GM19452 (cell line): ENCODE measurements at regions not wholly inside any gene's neighbourhood (a gene's known extent, or its start where the extent isn't known, plus 50 kb on each side); places are given as distances from the start of the nearest gene placed in this dataset.

Source experiments
- ATAC-seq: cut with Tn5 transposase; IDR thresholded peaks from one replicate; pipeline ENCODE4 v1.9.1; 2021; ENCODE audit not compliant: unreplicated experiment

GRCh38 chr1:25082216-25082899, 149.9 kb downstream of the SYF2 start:
- ATAC-seq = no peak

DNA sequence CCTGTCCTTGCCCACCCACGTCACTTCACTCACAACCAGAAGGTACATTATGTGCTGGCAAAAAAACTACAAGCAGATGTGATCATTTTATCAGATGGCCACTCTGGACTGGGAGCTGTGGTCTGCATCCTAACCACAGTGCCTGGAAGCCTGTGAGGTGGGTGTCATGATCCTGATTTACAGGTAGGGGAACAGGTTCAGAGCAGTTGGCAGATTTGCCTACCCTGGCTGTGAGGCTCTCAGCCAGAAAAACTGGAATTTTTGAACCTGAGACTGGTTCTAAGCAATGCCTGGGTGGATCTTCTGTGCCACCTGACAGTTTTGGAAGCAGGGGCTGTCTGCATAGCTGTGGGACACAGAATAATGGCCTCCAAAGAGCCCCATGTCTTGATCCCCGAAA, 150.8 kb downstream of the SYF2 start:
- no peak for ATAC-seq

- no peak for ATAC-seq
These were observed 150.5 kb upstream of the RUNX3 start for GRCh38 chr1:25080294-25081209.

- no peak for ATAC-seq
These were observed 149.0 kb upstream of the RUNX3 start for GRCh38 chr1:25079048-25079447.

DNA sequence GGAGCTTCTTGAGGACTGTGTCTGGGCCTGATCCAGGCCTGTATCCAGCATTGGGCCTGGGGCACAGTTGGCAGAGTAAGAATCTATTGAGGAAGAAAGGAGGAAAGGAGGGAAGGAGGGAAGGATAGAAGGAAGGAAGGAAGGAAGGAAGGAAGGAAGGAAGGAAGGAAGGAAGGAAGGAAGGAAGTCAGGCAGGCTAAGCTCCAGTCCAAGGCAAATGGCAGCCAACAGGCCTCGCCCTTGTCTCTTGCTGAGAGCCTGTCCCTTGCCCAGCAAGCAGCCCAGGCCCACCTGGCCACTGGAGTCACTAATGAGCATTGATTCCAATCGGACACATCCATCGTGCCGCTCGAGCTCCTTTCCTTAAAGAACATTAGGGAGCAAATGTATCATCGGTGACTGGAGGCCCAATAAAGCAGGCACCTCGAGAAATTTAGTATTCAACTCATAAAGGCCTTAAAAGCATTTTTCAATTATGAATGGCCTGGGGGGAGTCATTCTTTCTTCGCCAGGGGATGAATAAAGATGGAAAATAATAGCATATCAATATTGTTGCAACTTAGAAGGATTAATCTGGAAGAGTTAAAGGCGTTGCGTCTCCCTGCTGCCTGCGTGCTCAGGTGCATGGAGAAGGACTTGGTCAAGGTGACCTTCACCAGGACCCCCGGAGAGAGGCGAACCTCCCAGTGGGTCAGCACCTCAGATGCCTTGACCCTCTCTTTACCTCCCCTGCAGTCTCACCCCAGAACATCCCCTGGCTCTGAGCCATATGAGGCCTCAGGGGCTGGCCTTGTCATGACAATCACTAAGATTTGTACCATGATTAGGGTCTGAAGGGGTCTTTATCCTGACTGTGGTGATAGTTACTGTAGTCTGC, 144.5 kb upstream of the RUNX3 start:
- no peak for ATAC-seq

GRCh38 chr1:25073640-25074270, 143.7 kb upstream of the RUNX3 start:
- no peak for ATAC-seq

DNA sequence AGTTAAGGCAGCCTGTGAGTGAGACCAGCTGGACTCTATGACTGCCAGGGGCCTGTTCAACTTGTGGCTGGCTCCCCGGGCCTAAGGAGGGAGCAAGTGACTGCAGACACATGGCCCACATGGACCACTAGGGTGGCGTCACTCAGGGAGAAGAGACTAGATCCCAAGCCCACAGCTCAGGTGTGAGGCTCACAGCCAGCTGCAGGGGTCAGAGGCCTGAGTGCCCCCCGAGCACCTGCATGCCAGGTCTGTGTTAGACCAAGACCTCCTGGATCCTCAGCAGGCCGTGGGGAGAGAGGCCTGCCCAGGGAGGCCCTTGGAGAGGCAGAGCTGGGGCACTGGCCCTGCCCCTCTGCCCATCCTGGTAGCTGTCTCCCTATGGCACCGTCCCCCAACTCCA, 142.4 kb upstream of the RUNX3 start:
- ATAC-seq = no peak

DNA sequence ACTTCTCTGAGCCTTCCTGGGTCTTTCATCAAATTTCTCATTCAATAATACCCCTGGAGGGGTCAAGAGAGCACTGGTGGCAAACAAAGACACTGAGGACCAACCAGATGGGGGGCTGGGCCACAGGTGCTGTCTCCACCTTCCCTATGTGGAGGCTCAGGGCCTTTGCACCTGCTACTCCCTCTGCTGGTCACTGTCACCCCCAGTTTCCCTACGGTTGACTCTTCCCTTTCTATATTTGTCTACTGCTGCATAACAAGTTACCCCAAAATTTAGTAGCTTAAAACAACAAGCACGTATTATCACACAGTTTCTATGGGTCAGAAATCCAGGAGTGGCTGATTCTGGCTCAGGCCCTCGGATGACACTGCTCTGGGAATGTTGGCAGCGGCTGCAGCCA, 138.8 kb upstream of the RUNX3 start:
- no peak for ATAC-seq

- ATAC-seq = no peak
These were observed 138.2 kb upstream of the RUNX3 start for GRCh38 chr1:25068316-25068715.

DNA sequence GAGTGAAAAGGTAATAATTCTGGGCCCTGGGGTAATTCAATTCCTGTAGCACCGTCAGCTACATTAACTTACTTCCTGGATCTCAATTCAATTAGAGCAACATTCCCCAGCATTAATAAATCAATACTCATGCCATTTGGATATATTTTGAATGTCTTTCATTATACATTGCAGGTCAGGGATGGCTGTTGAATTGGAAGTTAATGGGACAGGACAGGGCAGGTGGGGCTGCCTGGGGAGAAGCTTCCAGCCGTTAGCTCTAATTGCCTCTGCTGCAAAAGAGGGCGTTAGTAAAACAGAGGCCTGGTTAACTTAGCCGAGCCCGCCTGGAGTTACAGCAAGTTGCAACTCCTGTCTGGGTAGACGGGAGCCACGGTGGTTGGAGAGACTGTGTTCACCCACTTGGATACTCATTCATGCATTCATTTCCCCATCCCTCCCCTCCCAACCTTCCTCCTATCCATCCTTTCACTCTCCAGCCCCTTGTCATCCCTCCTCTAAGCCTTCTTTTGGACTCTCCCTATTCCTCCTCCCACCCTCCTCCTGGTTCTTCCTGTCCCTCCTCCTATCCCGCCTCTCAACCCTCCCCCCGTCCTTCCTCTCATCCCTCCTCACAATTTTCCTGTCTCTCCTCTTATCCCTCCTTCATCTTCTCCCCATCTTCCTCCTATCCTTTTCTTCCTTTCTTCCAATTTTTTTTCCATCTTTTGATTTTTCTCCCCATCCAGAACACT, 137.6 kb upstream of the RUNX3 start:
- no peak for ATAC-seq

DNA sequence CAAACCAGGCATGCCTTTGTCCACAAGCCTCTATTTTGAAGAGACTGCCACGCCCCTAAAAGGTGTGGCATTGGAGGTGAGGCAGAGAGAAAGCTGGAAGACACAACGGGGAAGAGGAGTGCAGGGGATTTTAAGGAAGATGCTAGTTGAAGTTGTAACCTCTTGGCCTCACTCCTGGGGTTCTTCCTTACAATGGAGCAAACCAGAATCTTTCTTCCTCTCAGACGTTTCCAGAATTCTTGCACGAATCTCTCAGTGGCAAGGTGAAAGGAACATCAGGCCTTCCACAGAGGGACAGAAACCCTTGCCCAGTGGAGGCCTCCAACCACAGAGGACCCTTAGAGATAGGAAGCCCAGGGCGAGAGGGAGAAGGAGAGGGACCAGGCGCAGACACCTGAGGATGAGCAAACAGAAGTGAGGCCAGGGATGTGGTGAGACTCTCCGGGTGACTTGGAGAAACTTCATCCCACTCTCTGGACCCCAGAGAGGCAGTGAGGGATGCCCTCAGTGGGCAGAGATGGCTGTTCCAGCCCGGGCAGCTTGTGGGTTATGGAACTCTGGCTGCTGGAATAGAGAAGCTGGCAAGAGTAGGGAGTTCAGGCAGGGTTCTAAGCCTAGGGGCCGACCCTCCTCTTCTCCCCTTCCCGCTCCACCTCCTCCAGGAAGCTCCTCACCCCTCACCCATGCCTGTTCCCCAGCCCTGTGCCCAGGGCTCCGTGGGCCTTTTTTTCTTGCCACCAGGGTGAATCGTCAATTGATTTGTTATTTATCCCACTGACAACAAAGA, 136.8 kb upstream of the RUNX3 start:
- no peak for ATAC-seq

- ATAC-seq = no peak
These were observed 136.2 kb upstream of the RUNX3 start for GRCh38 chr1:25066256-25066655.

DNA sequence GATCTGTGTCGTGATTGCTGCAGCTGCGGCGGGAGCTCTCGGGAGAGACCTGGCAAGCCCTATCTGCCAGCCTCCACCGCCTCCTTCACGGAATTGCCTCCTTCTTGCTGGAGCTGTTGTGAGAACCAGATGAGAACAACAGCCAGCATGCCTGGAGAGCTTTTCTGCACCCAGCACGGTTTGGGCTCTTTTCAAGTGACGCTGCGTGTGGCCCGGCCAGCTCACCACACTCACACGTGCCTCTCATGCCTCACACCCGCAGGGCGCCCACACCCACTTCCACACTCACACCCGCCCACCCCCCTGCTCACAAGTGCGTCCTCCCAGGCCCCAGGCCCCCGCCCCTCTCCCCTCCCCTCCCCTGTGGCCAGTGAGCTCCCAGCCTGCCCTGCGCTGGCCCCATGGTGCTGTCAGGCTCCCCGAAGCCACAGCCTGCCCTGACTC, 135.7 kb upstream of the RUNX3 start:
- no peak for ATAC-seq

- no peak for ATAC-seq
These were observed 135.2 kb upstream of the RUNX3 start for GRCh38 chr1:25065321-25065721.

- ATAC-seq = no peak
These were observed 134.6 kb upstream of the RUNX3 start for GRCh38 chr1:25064465-25065240.

GRCh38 chr1:25063591-25064416, 133.7 kb upstream of the RUNX3 start:
- ATAC-seq = no peak

- ATAC-seq = no peak
These were observed 132.7 kb upstream of the RUNX3 start for GRCh38 chr1:25062621-25063255.
